ENCODE measurements at regions not wholly inside any gene's neighbourhood (a gene's known extent, or its start where the extent isn't known, plus 50 kb on each side); places are given as distances from the start of the nearest gene placed in this dataset.

DNA sequence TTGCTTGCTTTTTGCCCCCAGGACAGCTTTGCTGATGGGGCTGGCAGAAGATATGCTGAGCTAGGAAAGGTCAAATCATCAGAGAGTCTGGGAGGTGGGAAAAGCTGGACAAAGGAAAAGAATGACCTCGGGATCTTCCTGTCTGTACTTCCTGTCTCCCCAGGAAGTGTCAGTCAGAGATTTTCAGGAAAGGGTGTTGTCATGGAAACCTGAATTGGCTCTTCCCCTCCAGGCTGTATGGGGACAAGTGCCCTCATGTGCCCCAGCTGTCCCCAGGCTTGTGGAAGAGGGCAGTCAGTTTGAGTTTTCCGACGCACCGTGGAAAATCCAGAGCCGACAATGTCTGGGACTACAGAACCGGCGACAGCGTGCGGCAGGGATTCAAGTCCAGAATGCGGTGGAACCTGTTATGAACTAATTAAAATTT is 122.7 kb upstream of the ZFHX3 start:
- no peak for DNase-seq

DNA sequence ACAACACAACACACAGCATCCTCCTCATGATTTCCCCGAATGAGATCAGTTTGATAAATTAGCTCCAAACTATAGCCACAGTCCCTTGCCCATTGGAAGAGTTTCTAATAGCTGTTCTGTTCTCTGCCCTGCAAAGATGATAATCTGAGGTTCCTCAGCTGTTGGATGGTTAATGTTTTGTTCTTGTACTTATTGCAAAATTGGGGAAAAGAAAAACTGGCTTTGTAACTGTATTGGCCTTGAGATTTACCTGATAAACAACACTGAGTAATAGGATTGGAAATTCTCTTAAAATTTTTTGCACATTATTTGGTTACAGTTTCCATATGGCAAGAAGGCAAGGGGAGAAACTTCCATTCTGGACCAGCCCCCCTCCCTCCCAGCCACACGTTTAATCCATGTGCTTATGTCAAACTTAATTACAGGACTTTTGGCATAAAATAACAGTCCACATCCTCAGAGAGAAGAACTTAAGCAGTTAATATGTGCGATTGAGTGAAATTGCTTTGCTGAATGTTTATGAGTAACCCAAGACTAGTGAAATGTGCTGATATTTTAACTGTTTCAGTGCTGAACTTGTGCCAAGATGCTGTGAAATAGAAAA is 119.1 kb upstream of the ZFHX3 start:
- no peak for DNase-seq

DNA sequence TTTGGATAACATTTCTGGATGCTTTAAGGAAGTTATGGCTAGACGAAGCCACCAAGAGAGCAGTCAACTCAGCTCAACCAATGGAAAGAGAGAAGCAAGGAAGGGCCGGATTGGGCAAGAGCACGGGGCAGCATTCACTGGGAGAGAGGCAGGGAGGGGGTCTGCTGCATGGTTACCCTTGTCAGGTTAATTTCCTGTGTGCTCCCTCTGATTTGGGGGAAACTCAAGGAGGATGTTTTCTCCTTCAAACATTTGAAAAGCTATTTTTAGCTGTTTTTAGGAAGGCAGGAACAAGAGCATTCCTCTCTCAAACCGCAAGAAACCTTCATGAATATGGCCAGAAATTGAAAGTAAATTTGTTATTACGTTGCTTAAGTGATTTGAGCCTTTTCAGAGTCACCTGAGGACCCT is 118.5 kb upstream of the ZFHX3 start:
- DNase-seq: no peak

DNA sequence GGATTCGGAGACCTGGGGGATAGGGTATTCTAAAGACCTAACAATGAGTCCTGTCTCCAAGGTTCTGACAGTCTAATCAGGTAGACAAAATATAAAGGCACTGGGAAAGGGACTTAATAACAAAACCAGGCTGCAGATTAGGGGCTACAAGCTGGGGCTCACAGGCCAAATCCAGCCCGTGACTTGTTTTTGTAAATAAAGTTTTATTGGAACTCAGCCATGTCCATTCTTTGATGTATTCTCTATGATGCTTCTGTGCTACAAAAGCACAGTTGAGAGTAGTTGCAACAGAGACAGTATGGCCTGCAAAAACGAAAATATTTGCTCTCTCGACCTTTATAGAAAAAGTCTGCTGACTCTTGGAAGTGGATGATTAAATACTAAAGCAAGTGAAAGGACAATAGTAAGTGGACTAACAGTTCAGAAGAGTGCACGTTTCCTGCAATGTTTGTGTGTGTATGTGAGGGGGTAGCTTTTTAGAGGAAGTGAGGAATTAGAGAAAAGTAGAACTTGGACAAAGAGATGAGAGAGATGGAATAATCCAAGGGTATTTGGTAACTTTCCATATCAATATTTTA is 115.4 kb upstream of the ZFHX3 start:
- no peak for DNase-seq

DNA sequence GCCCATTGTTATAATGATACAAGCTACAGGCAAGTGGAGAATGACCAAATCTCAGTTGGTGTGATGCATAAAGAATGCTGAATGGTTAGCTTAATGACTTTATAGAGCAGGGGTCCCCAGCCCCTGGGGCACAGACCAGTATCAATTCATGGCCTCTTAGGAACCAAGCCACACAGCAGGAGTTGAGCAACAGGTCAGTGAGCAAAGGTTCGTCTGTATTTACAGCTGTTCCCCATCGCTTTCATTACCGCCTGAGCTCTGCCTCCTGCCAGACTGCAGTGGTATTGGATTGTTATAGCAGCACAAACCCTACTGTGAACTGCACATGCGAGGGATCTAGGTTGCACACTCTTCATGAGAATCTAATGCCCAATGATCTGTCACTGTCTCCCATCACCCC is 114.0 kb upstream of the ZFHX3 start:
- no peak for DNase-seq

DNA sequence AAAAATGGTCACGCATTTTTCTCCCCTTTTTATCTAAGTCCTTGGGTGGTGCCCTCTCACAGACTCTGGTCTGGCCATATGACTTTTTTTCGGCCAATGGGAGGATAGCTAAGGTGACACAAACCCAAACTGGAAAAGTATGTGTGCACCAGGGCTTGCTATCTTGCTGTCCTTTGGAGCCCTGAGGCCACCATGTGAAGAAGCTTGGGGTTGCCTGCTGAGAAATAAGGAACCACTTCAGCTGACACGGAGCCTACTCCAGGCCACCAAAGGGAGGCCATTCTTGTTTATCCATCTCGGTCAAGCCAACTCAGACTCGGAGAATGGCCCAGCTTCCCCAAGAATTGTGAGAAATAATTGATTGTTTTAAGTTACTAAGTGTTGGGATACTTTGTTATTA is 111.4 kb upstream of the ZFHX3 start:
- DNase-seq: no peak

DNA sequence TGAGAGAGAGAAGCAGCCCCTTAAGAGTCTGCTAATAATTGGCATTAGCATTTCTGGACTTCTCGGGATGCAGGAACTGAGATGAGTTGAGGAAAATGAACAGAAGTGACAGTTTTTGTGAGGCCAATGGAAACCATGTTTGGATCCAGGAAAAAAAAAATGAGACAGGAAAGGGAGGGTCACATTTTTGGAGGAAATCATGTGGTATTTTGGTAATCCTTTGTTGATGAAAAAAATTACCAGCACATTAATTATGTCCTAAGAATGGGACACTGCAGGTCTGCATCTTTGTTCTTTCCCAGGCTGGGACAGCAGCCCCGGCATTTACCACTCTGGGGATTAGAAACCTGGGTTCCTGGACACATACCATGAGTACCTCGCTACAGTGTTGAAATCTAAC is 109.9 kb upstream of the ZFHX3 start:
- DNase-seq: no peak

DNA sequence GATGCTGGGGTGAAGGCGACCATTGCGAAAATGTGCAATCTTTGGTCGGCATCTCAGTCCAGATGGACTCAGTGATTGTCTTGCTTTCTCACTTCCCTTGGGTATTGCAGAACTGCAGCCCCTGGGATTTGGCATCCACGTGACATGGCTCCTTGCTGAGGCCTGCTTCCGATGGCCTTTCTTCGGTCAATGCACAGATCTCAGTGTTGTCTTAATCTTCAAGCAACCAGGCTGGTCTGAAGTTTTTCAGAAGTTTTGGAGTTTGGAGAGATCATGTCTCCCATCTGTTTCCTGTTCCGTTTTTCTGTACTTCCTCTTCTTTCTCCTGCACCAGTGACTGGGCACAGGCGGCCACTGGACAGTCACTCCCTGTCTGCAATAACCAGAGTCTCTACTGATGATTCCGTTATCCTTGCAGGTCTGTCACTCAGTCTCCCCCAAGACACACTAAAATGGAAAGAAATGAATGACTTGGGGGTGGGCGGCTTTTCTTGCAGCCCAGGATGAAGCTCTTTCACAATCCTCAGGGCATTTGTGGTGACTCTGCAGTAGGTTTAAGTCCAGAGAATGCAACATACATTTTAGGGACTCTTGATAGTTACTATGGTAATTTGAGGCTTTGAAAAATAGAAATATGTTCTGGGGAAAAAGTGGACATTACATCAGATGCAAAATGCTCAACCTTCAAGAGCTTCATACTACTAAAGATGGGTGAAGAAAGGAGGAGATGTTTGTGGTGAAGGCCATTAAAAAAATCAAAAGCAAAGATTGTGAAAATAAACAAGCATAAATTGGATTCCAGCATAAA is 106.3 kb upstream of the ZFHX3 start:
- peak; percentile 83 for DNase-seq

DNA sequence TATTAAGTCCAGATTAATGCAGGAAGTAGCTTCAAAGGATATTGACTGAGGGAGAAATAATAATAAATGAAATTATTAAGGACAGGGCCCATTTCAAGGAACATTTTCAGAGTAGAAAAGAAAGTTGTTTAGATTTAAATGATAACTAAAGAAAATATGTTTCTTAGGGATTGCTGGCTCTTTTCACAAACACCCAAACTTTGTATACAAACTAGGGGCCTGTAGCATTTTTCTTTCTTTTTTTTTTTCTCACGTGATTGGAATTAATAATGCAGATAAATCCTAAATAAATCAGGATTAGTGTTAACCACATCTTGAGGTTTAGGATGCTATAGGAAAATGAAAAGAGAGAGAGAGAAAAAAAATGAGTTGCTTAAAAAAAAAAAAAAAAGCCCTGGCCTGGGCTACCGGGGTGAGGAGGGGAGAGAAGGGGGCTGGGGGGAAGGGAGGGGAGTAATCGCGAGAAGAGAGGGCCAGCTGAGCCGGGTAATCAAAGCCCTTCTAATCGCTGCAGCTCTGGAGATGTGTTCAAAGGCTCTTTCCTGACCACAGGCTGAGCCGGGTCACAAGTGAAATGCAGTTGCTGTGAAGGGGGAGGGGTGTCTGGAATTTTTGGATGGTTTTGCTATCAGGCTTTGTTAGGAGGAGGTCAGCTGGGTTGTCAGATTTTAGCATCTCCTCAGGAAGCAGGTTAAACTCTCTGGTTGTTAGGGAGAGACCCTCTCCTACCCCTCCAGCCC is 104.6 kb upstream of the ZFHX3 start:
- DNase-seq: no peak

DNA sequence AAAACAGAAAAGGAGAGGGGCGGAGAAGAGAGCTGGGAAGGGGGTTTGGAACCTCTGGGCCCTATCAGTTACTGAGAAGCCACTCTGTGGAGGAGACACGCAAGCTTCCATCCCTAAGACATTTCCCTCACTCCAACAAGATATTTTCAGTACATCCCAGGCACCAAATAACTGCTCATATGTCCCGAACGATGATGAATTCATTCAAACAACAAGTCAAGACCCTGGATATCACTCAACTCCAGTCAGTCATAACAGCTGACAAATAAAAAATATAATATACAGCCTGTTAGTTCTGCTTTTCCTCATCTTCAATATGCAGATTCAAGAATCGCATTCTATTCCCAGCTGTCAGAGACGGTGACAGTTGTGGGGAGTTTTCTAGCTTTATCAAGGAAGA is 104.0 kb upstream of the ZFHX3 start:
- DNase-seq: no peak

DNA sequence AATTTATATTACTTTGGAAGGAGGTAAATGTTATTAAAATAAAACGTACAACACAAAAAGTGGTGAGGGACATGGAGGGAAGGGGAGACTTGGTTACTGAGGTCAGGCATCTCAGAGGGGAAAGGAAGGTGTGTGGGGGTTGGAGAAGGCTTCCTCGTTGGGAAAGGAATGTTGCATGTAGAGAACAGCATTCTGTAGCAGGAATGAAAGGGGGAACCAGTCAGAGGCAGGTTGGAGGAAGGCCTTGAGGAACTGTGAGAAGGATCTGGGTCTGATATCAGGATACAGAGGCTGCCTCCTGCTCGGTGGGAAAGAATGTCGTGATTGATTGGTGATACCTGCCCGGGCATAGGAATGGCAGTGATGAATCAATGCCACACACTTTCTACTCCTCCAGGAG is 103.3 kb upstream of the ZFHX3 start:
- no peak for DNase-seq

DNA sequence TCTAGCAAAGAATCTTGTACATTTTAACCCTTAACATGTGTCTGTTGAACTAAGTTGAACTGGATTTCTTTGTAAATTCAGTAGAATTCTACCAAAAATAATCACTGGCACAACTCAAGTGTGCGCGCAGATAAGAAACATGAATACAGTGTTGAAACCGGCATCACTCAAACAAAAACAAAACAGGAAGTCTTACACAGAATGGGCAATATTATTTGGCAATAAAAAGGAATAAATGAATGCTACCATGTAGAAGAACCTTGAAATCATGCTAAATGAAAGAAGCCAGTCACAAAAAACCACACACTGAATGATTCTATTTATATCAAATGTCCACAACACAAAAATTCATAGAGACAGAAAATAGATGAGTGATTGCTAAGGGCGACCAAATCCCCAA is 102.9 kb upstream of the ZFHX3 start:
- no peak for DNase-seq

DNA sequence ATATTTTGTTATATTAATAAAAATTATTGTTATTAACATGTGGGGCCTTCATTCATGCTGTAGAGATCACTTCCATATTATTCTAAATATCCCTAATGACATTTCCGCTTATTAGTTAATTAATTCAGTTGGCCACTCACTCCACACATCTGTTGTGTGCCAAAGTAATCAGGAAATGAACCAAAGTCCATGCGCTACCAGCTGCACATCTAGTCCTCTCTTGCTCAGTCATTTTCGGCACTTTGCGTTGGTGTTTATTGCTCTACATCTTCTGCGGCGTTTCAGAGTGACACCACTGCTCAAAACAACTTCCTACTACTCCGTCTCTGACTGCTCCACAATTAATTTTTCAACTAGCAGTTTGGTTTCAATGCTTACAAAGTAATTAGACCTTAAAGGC is 101.4 kb upstream of the ZFHX3 start:
- no peak for DNase-seq

DNA sequence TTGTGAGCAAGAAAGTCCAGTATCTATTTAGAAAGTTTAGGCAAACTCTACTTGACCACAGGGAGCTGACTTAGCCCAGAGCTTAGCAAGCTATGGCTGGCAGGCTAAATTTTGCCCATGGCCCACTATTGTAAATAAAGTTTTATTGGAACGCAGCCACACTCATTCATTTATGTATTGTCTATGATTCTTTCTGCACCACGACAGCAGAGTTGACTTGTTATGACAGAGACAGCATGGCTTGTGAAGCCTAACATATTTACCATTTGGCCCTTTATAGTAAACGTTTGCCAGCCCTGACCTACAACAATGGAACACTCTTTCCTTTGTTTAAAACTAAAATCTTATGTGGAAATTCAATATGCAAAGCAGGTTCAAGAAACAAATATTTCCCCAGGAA is 100.0 kb upstream of the ZFHX3 start:
- no peak for DNase-seq

DNA sequence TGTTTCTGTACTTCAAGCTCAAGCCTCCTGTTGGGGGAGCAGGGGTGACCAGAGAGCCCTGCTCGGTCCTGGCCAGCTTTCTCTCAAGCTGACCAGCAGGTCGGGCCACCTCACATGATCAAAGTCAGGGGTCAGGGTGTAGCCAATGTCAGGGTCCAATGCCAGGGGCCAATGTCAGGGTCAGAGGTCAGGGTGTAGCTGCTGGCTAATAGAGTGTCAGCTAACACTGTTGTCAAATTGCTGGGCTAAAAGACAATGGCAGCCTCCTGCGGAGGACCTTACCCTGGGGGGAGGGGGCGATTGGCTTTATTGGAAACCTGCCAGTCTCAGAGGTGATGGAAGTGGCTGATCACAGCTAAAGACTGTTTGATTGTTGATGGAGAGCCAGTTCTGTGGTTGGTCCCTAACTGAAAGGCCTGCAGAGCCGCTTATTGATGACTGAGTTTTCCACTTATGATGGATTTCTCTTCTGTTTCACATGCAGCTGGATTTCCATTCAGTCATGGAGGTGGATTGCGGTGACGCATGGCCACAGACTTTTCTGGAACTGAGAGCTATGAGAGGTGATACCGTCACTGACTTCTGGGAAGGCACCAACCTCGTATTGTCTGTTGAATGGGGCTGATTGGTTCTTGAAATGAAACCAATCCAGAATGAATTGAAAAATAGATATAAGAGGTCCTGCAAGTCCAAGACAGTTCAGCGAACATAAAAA is 97.4 kb upstream of the ZFHX3 start:
- DNase-seq: no peak

DNA sequence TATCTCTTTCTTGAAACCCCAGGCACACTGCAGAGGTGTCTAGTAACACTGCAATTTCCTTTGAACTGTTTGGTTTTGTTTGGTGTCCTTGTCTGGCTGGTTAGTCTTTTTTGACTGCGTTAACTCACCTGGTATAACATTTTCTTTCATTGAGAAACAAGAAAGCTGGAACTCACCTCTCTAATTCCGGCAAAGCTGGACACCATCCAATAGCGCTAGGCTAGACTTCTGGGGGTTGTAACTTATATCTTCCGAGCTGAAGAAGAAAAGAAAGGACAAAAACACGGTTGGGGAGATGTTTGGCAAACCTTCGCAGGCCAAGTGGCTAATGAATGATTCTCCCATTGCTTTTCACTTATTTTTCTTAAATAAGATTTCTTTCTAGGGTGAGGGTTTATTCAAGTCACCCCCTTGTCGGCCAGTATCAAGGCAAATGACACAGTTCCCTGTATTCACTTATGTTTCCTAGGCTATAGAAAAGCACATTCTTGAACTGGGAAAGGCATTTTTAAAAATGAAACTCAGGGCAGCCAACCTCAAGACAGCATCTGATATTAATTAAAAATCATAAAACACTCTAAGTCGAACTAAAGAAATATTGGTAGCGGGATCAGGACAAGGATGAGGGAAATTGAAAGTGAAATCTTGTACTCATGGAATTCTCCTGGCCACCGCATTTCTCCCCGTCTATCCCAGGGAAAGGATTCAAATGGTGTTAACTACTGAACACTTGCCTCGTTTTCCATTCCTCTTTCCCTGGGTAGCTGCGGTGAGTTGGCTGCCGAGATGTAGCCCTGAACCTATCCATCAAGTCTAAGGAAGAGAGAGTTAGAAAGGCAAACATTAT is 95.9 kb upstream of the ZFHX3 start:
- DNase-seq: no peak

DNA sequence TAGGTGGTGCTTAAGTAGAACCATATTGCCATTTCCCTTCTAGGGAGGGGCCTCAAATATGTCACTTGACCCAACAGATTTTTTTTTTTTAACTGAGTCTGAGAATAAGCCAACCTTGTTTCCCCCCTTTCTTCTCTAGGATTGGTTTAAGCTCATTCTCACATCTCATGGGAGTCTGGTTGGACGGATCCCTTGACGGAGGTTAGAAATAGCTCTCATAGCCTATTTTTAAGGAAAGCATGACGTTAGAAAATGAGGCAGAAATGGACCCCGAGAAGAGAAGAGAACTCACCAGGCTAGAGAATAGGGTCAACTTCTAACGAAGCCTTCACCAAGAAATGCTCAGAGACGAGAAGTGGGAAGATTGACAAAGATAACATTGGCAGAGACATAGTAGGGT is 95.1 kb upstream of the ZFHX3 start:
- DNase-seq: no peak

DNA sequence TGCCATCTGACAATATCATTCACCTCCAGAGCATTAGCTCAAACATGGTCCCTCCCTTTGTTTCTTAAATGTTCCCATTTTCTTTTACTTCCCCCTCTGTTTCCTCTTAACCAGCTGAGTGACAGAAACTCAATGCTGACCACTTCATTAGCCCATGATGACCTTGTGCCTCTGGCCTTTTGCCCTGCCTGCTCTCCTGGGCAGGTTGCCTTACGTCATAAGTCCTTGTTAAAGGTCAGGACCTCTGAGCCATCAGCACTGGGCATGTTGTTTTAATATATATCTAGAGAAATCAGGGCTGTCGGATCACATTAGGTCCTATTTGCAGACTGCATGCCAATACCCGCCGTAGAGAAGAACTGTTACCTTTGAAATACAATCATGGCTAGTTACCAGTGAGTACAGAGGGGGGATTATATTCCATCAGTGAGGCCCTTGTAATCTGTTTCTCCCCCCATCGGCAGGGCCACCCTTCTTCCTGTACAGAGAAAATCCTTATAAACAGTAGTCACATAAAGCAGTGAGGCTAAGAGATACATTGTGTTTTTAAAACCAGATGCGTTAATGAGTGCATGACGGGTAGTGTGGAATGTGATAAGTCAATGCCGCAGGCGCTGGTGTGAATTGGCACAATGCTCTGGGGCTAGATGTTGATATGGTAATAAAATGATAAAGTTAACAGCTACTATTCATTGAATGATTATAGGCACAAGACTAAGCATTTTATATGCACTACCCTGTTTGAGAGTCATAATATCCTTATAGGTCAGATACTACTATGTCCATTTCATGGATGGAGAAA is 94.3 kb upstream of the ZFHX3 start:
- no peak for DNase-seq

DNA sequence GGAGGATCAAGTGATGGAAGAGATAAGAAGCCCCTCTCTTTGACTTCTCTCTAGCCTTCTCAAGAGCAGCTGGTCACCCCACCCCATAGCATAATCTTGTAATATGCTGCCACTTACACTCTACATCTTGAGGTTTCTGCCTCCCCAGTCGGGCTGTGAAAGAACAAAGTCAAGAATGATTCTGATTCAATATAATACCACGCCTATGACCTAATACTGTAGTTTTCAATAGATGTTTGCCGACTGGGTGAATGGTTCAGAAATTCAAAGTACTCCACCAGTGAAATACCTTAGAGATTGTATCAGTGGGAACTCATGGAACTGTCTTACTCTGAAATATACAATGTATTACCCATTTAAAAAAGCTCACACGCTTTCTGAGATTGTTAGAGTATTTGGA is 93.0 kb upstream of the ZFHX3 start:
- no peak for DNase-seq

DNA sequence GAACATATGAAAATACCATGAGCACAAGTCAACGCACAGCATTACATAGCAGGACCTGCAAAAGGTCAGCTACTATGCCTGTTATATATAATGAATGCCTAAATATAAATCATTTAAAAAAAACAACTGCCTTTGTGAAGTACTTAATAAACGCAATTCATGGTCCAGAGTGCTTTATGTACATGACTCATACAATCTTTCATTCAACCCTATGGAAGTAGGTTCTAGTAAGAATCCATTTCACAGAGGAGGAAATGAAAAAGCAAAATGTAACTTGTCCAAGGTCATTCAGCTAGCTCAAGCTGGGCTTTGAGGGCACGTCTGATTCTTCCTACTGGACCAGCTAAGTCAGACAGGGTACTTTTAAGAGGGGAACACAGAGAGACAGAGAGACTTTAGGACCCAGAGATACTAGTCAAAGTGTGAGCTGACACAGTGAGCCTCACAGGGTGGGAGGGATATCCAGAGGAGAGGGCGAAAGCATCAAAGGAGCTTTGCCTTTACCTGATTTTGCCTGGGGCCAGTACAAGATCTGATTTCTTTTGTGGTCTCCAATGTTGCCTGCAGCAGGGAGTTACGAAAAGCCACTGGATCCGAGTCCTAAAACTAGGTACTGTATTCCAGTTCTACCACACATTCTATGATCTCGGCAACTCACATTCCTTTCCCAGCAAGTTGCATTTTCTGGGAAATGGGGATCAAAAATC is 83.4 kb upstream of the ZFHX3 start:
- no peak for DNase-seq

DNA sequence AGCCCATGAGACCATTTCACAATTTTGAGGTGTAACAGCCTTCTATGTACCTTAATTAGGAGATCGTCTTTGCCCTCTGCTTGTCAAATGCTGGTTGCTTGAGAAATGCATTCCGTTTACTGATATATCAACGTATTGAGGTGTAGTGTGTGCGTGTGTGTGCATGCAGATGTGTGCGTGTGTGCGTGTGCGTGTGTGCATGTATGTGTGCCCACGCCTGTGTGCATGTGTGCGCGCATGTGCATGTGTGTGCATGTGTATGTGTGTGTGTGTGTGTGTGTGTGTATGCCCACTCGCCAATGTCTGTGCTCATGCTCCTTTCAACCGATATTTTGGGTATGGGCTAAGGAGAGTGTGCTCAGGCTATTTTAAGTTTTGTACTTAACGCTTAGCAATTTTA is 81.5 kb upstream of the ZFHX3 start:
- no peak for DNase-seq

All from KG1 (cell line).